ENCODE measurements at regions not wholly inside any gene's neighbourhood (a gene's known extent, or its start where the extent isn't known, plus 50 kb on each side); places are given as distances from the start of the nearest gene placed in this dataset.

DNA sequence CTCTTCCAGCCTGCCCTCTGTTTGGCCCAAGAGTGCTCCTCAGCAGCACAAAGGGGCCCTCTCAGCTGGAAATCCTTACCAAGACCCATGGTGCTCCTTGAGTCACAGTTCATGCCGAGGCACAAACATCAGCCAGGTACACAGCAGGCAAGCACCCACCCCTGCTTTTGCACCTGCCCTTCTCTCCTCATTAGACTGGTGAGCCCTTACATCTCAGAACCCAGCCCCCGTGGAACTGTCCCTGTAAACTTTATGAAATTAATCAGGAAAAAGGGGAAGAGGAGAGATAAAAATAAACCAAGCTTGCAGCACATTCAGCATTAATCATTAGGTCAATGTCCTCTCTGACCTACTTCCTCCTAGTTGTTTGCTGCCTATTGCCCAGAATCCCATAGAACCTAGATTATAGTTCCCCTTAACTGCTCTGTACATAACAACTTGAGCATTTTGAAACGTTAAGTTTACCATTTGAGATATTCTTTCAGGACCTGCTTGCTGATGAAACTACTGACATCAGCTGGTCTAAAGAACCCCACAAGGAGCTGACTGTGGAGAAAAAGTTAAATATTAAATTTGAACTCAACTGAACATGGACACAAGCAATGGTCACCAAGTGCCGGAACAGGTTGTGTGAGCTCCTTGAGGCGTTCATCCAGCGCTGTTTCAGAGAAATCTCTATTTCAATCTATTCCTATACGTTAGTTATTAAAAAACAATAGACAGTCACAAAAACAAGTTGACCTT is 738.4 kb downstream of the MATN1 start:
- Histone ChIP-seq H3K9me3 (ENCODE audit: control insufficient read depth, low read length) (no peaks in the 10 kb centered on the region), H3K27me3 (ENCODE audit: control insufficient read depth in 1 of 2, insufficient read depth in 2 of 2, low read length in 1 of 2) (peaks cover 0 to 1% of the 10 kb centered on the region in 2 donors), H3K4me1 (ENCODE audit: control insufficient read depth in 1 of 2, insufficient read depth in 2 of 2, low read length in 2 of 2) (no peaks in the 10 kb centered on the region), H3K36me3 (ENCODE audit: control insufficient read depth in 1 of 2, insufficient read depth in 2 of 2, low read length in 1 of 2) (no peaks in the 10 kb centered on the region), H3K27ac (ENCODE audit: low read depth in 1 of 2, low read length in 2 of 2) (no peak overlapping the region), H3K4me3 (ENCODE audit: low read length in 2 of 2) (no peak overlapping the region)
- WGBS, 2 donors: 70% methylated on average over 7 of the region's 7 CpGs
- intact Hi-C loops (cut with DNase I): no loop called here
- ATAC-seq (ENCODE audit: low FRiP score) (no peak), DNase-seq (no peak)

DNA sequence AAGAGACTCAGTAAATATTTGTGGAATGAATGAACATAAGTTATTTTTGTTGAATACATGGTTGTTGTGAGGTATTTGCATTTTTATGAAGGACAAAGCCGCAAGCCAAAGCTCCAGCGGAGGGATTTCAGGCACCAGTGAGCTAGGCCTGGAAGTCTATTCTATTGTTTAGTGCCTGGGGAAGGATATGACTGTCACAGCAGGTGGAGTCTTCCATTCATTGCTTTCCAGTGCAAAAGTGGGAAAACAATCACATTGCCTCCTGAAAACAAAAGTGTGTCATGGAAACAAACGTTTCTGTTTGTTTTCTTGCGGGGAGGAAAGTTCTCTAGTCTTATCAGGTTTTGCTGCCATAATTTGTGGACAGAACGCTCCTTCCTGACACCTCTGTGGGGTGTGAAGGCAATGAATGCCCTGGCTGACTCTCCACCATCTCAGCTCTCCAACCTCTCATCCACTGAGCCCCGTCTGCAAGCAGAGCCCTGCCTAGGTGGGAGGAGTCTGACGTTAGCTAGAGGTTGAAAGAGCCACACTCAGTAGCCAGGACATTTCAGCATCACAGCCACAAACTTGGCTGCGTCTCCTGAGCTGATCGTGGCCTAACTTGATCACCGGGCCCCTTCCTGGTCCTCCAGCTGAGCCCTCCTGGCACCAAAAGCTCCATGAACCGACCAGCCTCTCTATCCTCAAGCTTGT is 739.1 kb downstream of the MATN1 start:
- Histone ChIP-seq H3K27ac (ENCODE audit: low read depth in 1 of 2, low read length in 2 of 2) (no peak overlapping the region), H3K36me3 (ENCODE audit: control insufficient read depth in 1 of 2, insufficient read depth in 2 of 2, low read length in 1 of 2) (no peaks in the 10 kb centered on the region), H3K4me3 (ENCODE audit: low read length in 2 of 2) (no peak overlapping the region), H3K27me3 (ENCODE audit: control insufficient read depth in 1 of 2, insufficient read depth in 2 of 2, low read length in 1 of 2) (peaks cover 0 to 1% of the 10 kb centered on the region in 2 donors), H3K4me1 (ENCODE audit: control insufficient read depth in 1 of 2, insufficient read depth in 2 of 2, low read length in 2 of 2) (no peaks in the 10 kb centered on the region), H3K9me3 (ENCODE audit: control insufficient read depth, low read length) (no peaks in the 10 kb centered on the region)
- intact Hi-C loops (cut with DNase I): no loop called here
- WGBS, 2 donors: 58 to 60% methylated on average over 11 of the region's 11 CpGs
- no peak for DNase-seq
- no peak for ATAC-seq (ENCODE audit: low FRiP score)

DNA sequence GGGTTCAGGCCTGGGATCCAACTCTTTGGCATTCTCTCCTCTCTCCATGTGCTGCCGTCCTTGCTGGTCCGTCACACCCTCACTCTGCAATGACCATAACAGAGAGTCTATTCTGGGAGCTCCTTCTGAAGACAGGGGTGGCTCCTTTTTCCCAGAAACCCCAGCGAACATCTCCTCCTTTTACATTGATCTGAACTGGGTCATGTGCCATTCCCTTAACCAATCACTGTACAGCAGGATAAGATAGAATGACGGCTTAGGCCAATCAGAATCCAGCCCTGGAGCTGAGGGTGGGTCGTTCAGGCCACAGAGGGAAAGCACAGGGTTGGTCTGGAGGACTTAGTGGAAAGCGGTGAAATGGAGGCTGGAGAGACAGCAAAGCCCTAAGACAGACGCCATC is 740.1 kb downstream of the MATN1 start:
- Histone ChIP-seq H3K27me3 (ENCODE audit: control insufficient read depth in 1 of 2, insufficient read depth in 2 of 2, low read length in 1 of 2) (peaks cover 0 to 1% of the 10 kb centered on the region in 2 donors), H3K4me3 (ENCODE audit: low read length in 2 of 2) (no peak overlapping the region), H3K4me1 (ENCODE audit: control insufficient read depth in 1 of 2, insufficient read depth in 2 of 2, low read length in 2 of 2) (no peaks in the 10 kb centered on the region), H3K36me3 (ENCODE audit: control insufficient read depth in 1 of 2, insufficient read depth in 2 of 2, low read length in 1 of 2) (no peaks in the 10 kb centered on the region), H3K9me3 (ENCODE audit: control insufficient read depth, low read length) (no peaks in the 10 kb centered on the region), H3K27ac (ENCODE audit: low read depth in 1 of 2, low read length in 2 of 2) (no peak overlapping the region)
- ATAC-seq (ENCODE audit: low FRiP score): no peak
- DNase-seq: no peak
- 83 to 87% methylated on average over 7 of the region's 7 CpGs for WGBS, 2 donors
- intact Hi-C loops (cut with DNase I): no loop called here

- no peak for ATAC-seq (ENCODE audit: low FRiP score)
- no peaks in the 10 kb centered on the region for H3K4me1 ChIP-seq (ENCODE audit: control insufficient read depth in 1 of 2, insufficient read depth in 2 of 2, low read length in 2 of 2)
- no peak overlapping the region for H3K4me3 ChIP-seq (ENCODE audit: low read length in 2 of 2)
- peaks cover 0 to 1% of the 10 kb centered on the region in 2 donors for H3K27me3 ChIP-seq (ENCODE audit: control insufficient read depth in 1 of 2, insufficient read depth in 2 of 2, low read length in 1 of 2)
- H3K36me3 ChIP-seq (ENCODE audit: control insufficient read depth in 1 of 2, insufficient read depth in 2 of 2, low read length in 1 of 2): no peaks in the 10 kb centered on the region
- no peak for DNase-seq
- H3K27ac ChIP-seq (ENCODE audit: low read depth in 1 of 2, low read length in 2 of 2): no peak overlapping the region
- no peaks in the 10 kb centered on the region for H3K9me3 ChIP-seq (ENCODE audit: control insufficient read depth, low read length)
- intact Hi-C loops (cut with DNase I): no loop called here
- 75 to 78% methylated on average over 5 of the region's 5 CpGs for WGBS, 2 donors
These were observed 741.7 kb downstream of the MATN1 start for GRCh38 chr1:29981586-29982239.

DNA sequence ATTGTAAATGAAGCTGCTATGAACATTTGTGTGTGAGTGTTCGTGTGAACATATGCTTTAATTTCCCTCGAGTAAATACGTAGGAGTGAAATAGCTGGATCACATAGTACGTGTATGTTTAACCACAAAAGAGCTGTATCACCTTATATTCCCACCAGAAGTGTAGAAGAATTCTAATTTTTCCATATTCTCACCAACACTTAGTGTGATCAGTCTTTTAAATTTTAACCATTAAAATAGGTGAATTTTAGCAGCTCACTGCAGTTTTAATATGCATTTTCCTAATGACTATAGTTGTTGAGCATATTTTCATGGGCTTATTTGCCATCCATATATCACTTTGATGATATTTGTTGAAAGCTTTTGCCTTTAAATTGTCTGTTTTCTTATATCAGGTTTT is 741.2 kb downstream of the PTPRU start:
- no peak for DNase-seq
- Histone ChIP-seq H3K36me3 (ENCODE audit: control insufficient read depth in 1 of 2, insufficient read depth in 2 of 2, low read length in 1 of 2) (no peaks in the 10 kb centered on the region), H3K4me1 (ENCODE audit: control insufficient read depth in 1 of 2, insufficient read depth in 2 of 2, low read length in 2 of 2) (no peaks in the 10 kb centered on the region), H3K4me3 (ENCODE audit: low read length in 2 of 2) (no peak overlapping the region), H3K27me3 (ENCODE audit: control insufficient read depth in 1 of 2, insufficient read depth in 2 of 2, low read length in 1 of 2) (no peaks in the 10 kb centered on the region), H3K9me3 (ENCODE audit: control insufficient read depth, low read length) (no peaks in the 10 kb centered on the region), H3K27ac (ENCODE audit: low read depth in 1 of 2, low read length in 2 of 2) (no peak overlapping the region)
- intact Hi-C loops (cut with DNase I): no loop called here
- 55 to 68% methylated on average over 4 of the region's 4 CpGs for WGBS, 2 donors
- no peak for ATAC-seq (ENCODE audit: low FRiP score)

GRCh38 chr1:29975036-29975694 is 738.8 kb downstream of the PTPRU start:
- 20 to 26% methylated on average over 7 of the region's 7 CpGs for WGBS, 2 donors
- no peaks in the 10 kb centered on the region for H3K9me3 ChIP-seq (ENCODE audit: control insufficient read depth, low read length)
- H3K36me3 ChIP-seq (ENCODE audit: control insufficient read depth in 1 of 2, insufficient read depth in 2 of 2, low read length in 1 of 2): no peaks in the 10 kb centered on the region
- no peak for ATAC-seq (ENCODE audit: low FRiP score)
- no peaks in the 10 kb centered on the region for H3K4me1 ChIP-seq (ENCODE audit: control insufficient read depth in 1 of 2, insufficient read depth in 2 of 2, low read length in 2 of 2)
- DNase-seq: no peak
- H3K27ac ChIP-seq (ENCODE audit: low read depth in 1 of 2, low read length in 2 of 2): no peak overlapping the region
- no peaks in the 10 kb centered on the region for H3K27me3 ChIP-seq (ENCODE audit: control insufficient read depth in 1 of 2, insufficient read depth in 2 of 2, low read length in 1 of 2)
- H3K4me3 ChIP-seq (ENCODE audit: low read length in 2 of 2): no peak overlapping the region
- intact Hi-C loops (cut with DNase I): no loop called here

GRCh38 chr1:29974316-29974724 is 738.0 kb downstream of the PTPRU start:
- no peak for ATAC-seq (ENCODE audit: low FRiP score)
- Histone ChIP-seq H3K4me3 (ENCODE audit: low read length in 2 of 2) (no peak overlapping the region), H3K4me1 (ENCODE audit: control insufficient read depth in 1 of 2, insufficient read depth in 2 of 2, low read length in 2 of 2) (no peaks in the 10 kb centered on the region), H3K36me3 (ENCODE audit: control insufficient read depth in 1 of 2, insufficient read depth in 2 of 2, low read length in 1 of 2) (no peaks in the 10 kb centered on the region), H3K27me3 (ENCODE audit: control insufficient read depth in 1 of 2, insufficient read depth in 2 of 2, low read length in 1 of 2) (no peaks in the 10 kb centered on the region), H3K9me3 (ENCODE audit: control insufficient read depth, low read length) (no peaks in the 10 kb centered on the region), H3K27ac (ENCODE audit: low read depth in 1 of 2, low read length in 2 of 2) (no peak overlapping the region)
- 0 to 7% methylated on average over 1 of the region's 1 CpG for WGBS, 2 donors
- intact Hi-C loops (cut with DNase I): no loop called here
- no peak for DNase-seq

DNA sequence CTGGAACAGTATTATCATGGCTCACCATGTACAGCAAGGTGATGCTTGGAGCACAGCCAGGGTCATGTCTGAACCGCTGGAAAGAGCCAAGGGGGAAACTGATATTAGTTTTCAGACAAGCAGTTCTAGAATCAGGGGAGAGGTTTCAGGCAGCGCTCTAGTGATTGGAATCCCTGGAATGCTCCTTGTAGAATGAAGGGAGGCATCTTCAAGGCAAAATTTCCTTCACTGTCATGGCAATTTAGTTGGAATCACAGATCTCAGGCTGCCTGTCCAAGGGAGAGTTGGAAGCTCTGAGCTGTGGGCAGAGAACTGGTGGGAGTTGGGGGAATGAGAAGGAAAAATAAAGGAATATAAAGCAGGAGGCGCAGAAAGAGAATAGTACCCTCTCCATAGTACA is 737.1 kb downstream of the PTPRU start:
- intact Hi-C loops (cut with DNase I): no loop called here

More for the DNA sequence above, 737.1 kb downstream of the PTPRU start:
- Histone ChIP-seq H3K27ac (ENCODE audit: low read depth in 1 of 2, low read length in 2 of 2) (no peak overlapping the region), H3K36me3 (ENCODE audit: control insufficient read depth in 1 of 2, insufficient read depth in 2 of 2, low read length in 1 of 2) (no peaks in the 10 kb centered on the region), H3K4me1 (ENCODE audit: control insufficient read depth in 1 of 2, insufficient read depth in 2 of 2, low read length in 2 of 2) (no peaks in the 10 kb centered on the region), H3K4me3 (ENCODE audit: low read length in 2 of 2) (no peak overlapping the region), H3K9me3 (ENCODE audit: control insufficient read depth, low read length) (peaks cover 2% of the 10 kb centered on the region), H3K27me3 (ENCODE audit: control insufficient read depth in 1 of 2, insufficient read depth in 2 of 2, low read length in 1 of 2) (no peaks in the 10 kb centered on the region)
- DNase-seq (no peak), ATAC-seq (ENCODE audit: low FRiP score) (no peak)
- 54 to 57% methylated on average over 3 of the region's 3 CpGs for WGBS, 2 donors

Measured in aorta (tissue), 5 donors.